ENCODE measurements at regions not wholly inside any gene's neighbourhood (a gene's known extent, or its start where the extent isn't known, plus 50 kb on each side); places are given as distances from the start of the nearest gene placed in this dataset.

DNA sequence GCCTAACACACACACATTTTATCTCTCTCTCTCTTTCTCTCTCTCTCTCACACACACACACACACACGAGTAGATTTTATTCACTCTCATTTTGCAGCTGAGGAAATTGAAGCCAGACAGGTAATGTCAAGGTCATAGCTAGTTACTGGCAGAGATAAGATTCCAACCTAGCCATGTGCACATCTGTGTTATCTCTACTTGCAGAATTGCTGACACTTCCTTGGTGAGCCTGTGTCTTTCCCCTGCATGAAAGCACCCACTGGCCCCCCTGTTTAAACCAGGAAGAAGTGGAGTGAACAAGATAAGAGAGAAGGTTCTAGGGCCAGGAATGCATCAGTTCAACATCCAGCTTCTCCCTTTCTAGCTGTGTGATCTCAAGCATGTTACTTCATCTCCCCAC, 423.7 kb downstream of the TXNL1 start:
- Histone ChIP-seq H3K36me3 (ENCODE audit: control insufficient read depth in 2 of 2, insufficient read depth in 1 of 2, low read length in 2 of 2) (no peaks in the 10 kb centered on the region), H3K9me3 (ENCODE audit: control insufficient read depth, insufficient read depth, low read depth, low read length) (no peaks in the 10 kb centered on the region), H3K4me1 (ENCODE audit: control insufficient read depth, insufficient read depth, low read length) (peaks cover 5% of the 10 kb centered on the region; the same call in 1 of the 2 replicates), H3K27ac (ENCODE audit: extremely low read depth, low read depth, low read length) (no peak overlapping the region), H3K4me3 (ENCODE audit: low read depth, low read length) (no peak overlapping the region)
- POLR2A ChIA-PET, result no interaction called here
- CTCF ChIA-PET, result no interaction called here
- no peak for TF ChIP-seq ZNF792 (tag by site-specific recombination; IDR thresholded peaks at IDR 0.05)
- TF ChIP-seq, protein P1, sequence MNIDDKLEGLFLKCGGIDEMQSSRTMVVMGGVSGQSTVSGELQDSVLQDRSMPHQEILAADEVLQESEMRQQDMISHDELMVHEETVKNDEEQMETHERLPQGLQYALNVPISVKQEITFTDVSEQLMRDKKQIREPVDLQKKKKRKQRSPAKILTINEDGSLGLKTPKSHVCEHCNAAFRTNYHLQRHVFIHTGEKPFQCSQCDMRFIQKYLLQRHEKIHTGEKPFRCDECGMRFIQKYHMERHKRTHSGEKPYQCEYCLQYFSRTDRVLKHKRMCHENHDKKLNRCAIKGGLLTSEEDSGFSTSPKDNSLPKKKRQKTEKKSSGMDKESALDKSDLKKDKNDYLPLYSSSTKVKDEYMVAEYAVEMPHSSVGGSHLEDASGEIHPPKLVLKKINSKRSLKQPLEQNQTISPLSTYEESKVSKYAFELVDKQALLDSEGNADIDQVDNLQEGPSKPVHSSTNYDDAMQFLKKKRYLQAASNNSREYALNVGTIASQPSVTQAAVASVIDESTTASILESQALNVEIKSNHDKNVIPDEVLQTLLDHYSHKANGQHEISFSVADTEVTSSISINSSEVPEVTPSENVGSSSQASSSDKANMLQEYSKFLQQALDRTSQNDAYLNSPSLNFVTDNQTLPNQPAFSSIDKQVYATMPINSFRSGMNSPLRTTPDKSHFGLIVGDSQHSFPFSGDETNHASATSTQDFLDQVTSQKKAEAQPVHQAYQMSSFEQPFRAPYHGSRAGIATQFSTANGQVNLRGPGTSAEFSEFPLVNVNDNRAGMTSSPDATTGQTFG (tag by site-specific recombination; IDR thresholded peaks at IDR 0.05; ENCODE audit: borderline replicate concordance), result no peak

DNA sequence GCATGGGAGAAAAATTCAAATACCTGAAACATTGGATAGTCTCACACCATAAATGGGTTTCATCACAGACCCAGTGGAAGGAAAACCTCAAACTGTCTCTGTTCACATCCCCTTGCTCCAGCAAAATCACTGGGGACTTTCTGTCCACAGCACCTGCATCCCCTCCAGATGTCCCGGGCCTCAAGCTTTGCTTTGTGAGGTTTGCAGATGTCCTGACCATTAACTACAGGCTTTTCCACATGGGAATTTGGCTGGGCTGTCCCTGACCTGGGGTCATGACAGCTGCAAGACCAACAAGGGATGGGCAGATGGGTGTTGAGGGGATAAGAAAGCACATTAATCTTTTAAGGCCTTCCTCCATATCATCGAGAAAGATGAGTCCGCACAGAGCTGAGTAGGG, 427.9 kb downstream of the TXNL1 start:
- TF ChIP-seq ZNF596 (tag by site-specific recombination; IDR thresholded peaks at IDR 0.05) (no peak), ZNF768 (tag by site-specific recombination; IDR thresholded peaks at IDR 0.05) (no peak), ZNF473 (tag by site-specific recombination; IDR thresholded peaks at IDR 0.05) (no peak), SALL2 (tag by site-specific recombination; IDR thresholded peaks at IDR 0.05; ENCODE audit: borderline replicate concordance) (no peak), ZNF214 (tag by site-specific recombination; IDR thresholded peaks at IDR 0.05; ENCODE audit: borderline replicate concordance) (no peak), ZFP3 (tag by site-specific recombination; IDR thresholded peaks at IDR 0.05; ENCODE audit: low read depth) (no peak)
- TF ChIP-seq, protein P2, sequence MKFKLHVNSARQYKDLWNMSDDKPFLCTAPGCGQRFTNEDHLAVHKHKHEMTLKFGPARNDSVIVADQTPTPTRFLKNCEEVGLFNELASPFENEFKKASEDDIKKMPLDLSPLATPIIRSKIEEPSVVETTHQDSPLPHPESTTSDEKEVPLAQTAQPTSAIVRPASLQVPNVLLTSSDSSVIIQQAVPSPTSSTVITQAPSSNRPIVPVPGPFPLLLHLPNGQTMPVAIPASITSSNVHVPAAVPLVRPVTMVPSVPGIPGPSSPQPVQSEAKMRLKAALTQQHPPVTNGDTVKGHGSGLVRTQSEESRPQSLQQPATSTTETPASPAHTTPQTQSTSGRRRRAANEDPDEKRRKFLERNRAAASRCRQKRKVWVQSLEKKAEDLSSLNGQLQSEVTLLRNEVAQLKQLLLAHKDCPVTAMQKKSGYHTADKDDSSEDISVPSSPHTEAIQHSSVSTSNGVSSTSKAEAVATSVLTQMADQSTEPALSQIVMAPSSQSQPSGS (tag by site-specific recombination; IDR thresholded peaks at IDR 0.05; ENCODE audit: low read depth), result no peak
- H3K9me3 ChIP-seq (ENCODE audit: control insufficient read depth, insufficient read depth, low read depth, low read length), result no peaks in the 10 kb centered on the region
- CTCF ChIA-PET, result interaction anchor here (0.6 kb wide), 1 partner anchor 29 kb away, joined by 3 read pairs; no protein-coding TSS in a partner anchor

DNA sequence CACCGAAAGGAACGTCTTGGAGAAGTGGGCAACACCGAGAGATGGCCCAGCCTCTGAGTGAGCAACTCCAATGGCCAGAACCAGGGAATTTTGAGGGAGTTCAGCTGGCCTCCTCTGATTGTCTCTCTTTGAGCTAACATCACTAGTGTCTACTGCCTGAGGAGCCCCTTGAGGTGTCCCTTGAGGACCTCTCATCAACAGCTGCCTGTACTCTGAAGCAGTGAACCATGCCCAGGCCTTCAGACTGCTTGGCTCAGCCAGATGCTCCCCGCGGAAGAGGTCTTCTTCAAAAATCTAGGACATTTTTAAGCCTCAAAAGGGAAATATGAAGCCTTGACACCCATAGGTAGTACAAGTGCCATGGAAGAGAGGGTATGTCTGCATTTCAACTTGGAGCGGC, 430.4 kb downstream of the TXNL1 start:
- Histone ChIP-seq H3K36me3 (ENCODE audit: control insufficient read depth in 2 of 2, insufficient read depth in 1 of 2, low read length in 2 of 2) (no peaks in the 10 kb centered on the region), H3K9me3 (ENCODE audit: control insufficient read depth, insufficient read depth, low read depth, low read length) (no peaks in the 10 kb centered on the region), H3K27ac (ENCODE audit: extremely low read depth, low read depth, low read length) (no peak overlapping the region), H3K4me3 (ENCODE audit: low read depth, low read length) (no peak overlapping the region), H3K4me1 (ENCODE audit: control insufficient read depth, insufficient read depth, low read length) (peaks cover 5% of the 10 kb centered on the region; the same call in 1 of the 2 replicates)
- ChIA-PET CTCF (interaction anchor here (0.7 kb wide), 1 partner anchor 501 kb away, joined by 4 read pairs; no protein-coding TSS in a partner anchor), POLR2A (no interaction called here)
- TF ChIP-seq, protein P3, sequence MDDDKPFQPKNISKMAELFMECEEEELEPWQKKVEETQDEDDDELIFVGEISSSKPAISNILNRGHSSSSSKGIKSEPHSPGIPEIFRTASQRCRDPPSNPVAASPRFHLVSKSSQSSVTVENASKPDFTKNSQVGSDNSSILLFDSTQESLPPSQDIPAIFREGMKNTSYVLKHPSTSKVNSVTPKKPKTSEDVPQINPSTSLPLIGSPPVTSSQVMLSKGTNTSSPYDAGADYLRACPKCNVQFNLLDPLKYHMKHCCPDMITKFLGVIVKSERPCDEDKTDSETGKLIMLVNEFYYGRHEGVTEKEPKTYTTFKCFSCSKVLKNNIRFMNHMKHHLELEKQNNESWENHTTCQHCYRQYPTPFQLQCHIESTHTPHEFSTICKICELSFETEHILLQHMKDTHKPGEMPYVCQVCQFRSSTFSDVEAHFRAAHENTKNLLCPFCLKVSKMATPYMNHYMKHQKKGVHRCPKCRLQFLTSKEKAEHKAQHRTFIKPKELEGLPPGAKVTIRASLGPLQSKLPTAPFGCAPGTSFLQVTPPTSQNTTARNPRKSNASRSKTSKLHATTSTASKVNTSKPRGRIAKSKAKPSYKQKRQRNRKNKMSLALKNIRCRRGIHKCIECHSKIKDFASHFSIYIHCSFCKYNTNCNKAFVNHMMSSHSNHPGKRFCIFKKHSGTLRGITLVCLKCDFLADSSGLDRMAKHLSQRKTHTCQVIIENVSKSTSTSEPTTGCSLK (tag by site-specific recombination; IDR thresholded peaks at IDR 0.05), result no peak
- TF ChIP-seq ZFP3 (tag by site-specific recombination; IDR thresholded peaks at IDR 0.05; ENCODE audit: low read depth) (no peak), ZNF366 (tag by site-specific recombination; conservative IDR thresholded peaks at IDR 0.05) (no peak), HOXC10 (CRISPR knock-in tag; IDR thresholded peaks at IDR 0.05) (no peak), ZNF596 (tag by site-specific recombination; IDR thresholded peaks at IDR 0.05) (no peak), GLIS2 (tag by site-specific recombination; IDR thresholded peaks at IDR 0.05) (no peak), ZNF621 (tag by site-specific recombination; IDR thresholded peaks at IDR 0.05) (no peak), ZNF350 (tag by site-specific recombination; IDR thresholded peaks at IDR 0.05) (no peak), ZNF571 (tag by site-specific recombination; IDR thresholded peaks at IDR 0.05) (no peak), KLF8 (tag by site-specific recombination; IDR thresholded peaks at IDR 0.05) (no peak), ZNF133 (tag by site-specific recombination; IDR thresholded peaks at IDR 0.05) (no peak), ZNF623 (tag by site-specific recombination; IDR thresholded peaks at IDR 0.05) (no peak), ZNF174 (tag by site-specific recombination; IDR thresholded peaks at IDR 0.05) (no peak), ZNF544 (tag by site-specific recombination; IDR thresholded peaks at IDR 0.05) (no peak), ZNF660 (tag by site-specific recombination; IDR thresholded peaks at IDR 0.05) (no peak), ZSCAN23 (tag by site-specific recombination; IDR thresholded peaks at IDR 0.05) (no peak)
- TF ChIP-seq, protein P4, sequence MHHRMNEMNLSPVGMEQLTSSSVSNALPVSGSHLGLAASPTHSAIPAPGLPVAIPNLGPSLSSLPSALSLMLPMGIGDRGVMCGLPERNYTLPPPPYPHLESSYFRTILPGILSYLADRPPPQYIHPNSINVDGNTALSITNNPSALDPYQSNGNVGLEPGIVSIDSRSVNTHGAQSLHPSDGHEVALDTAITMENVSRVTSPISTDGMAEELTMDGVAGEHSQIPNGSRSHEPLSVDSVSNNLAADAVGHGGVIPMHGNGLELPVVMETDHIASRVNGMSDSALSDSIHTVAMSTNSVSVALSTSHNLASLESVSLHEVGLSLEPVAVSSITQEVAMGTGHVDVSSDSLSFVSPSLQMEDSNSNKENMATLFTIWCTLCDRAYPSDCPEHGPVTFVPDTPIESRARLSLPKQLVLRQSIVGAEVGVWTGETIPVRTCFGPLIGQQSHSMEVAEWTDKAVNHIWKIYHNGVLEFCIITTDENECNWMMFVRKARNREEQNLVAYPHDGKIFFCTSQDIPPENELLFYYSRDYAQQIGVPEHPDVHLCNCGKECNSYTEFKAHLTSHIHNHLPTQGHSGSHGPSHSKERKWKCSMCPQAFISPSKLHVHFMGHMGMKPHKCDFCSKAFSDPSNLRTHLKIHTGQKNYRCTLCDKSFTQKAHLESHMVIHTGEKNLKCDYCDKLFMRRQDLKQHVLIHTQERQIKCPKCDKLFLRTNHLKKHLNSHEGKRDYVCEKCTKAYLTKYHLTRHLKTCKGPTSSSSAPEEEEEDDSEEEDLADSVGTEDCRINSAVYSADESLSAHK (tag by site-specific recombination; IDR thresholded peaks at IDR 0.05), result no peak

More for the DNA sequence above, 427.9 kb downstream of the TXNL1 start:
- Histone ChIP-seq H3K4me3 (ENCODE audit: low read depth, low read length) (no peak overlapping the region), H3K36me3 (ENCODE audit: control insufficient read depth in 2 of 2, insufficient read depth in 1 of 2, low read length in 2 of 2) (no peaks in the 10 kb centered on the region), H3K27ac (ENCODE audit: extremely low read depth, low read depth, low read length) (no peak overlapping the region), H3K4me1 (ENCODE audit: control insufficient read depth, insufficient read depth, low read length) (peaks cover 5% of the 10 kb centered on the region; the same call in 1 of the 2 replicates)
- POLR2A ChIA-PET, result no interaction called here
